HCT116 (cell line): ENCODE measurements at regions not wholly inside any gene's neighbourhood (a gene's known extent, or its start where the extent isn't known, plus 50 kb on each side); places are given as distances from the start of the nearest gene placed in this dataset.

Experiments used
- ATAC-seq: fragments of 200-7000 bp; cut with Tn5 transposase; 2 replicates; pipeline ENCODE4 v1.9.1; 2020; ENCODE audit warnings: mild to moderate bottlenecking, moderate library complexity
- BruUV-seq: library from RNA; stranded (reverse); fragments of 400-500 nt; replicated peaks from 2 replicates; lab custom pipeline; 2021; lab: Mats Ljungman, UMichigan
- CTCF ChIA-PET: fragments of 300-600 bp; sonication (Branson Sonifier 250); formaldehyde crosslinking; loops from one replicate; lab custom pipeline; 2021; ENCODE audit warnings: antibody characterized with exemption; lab: Charles Lee
- POLR2A ChIA-PET: fragments of 300-600, 350-600 bp; sonication (Branson Sonifier 250); formaldehyde crosslinking; loops from one replicate; lab custom pipeline; 2021; ENCODE audit warnings: antibody characterized with exemption; lab: Charles Lee
- RAD21 ChIA-PET, 2 experiments: fragments of 300-600 bp; sonication (Branson Sonifier 250); formaldehyde crosslinking; loops; one replicate each; lab custom pipeline; 2023; ENCODE audit warnings: low total read pairs in 2 of 2; ENCODE audit not compliant: uncharacterized antibody in 2 of 2, unreplicated experiment in 2 of 2, low non-redundant PET in 1 of 2; lab: Charles Lee
- DNase-seq: peaks from one replicate; pipeline ENCODE4 v3.0.0-alpha.2; 2010; ENCODE audit warnings: low read depth, low spot score
- H2AFZ ChIP-seq: fragments of 200-600 bp; shearing (Covaris generic), sonication (generic); 2 replicates; pipeline ENCODE4 v1.6.1; 2017; ENCODE audit warnings: low read depth, mixed run types, mixed read lengths, antibody characterized with exemption, low read length; ENCODE audit not compliant: poor library complexity, severe bottlenecking
- H3K27ac ChIP-seq: 2 replicates; pipeline ENCODE4 v1.5.1; 2012; ENCODE audit warnings: low read depth, low read length
- H3K27me3 ChIP-seq: fragments of 200-600 bp; sonication (generic); 2 replicates; pipeline ENCODE4 v1.6.1; 2016; ENCODE audit warnings: mixed run types, low read length, mixed read lengths; ENCODE audit not compliant: insufficient read depth
- H3K36me3 ChIP-seq, 2 experiments: fragments of 200-500 bp in 1 of 2; fragments of 200-600 bp in 1 of 2; sonication (Bioruptor generic) in 1 of 2; sonication (generic) in 1 of 2; 2 replicates each; pipeline versions ENCODE4 v1.5.1 to v1.6.1; 2014 to 2016; ENCODE audit warnings: low read length in 2 of 2, inconsistent platforms in 1 of 2, mixed read lengths in 1 of 2, mixed run types in 1 of 2; ENCODE audit not compliant: insufficient read depth in 2 of 2, control insufficient read depth in 1 of 2
- H3K4me1 ChIP-seq, 2 experiments: fragments of 200-600 bp in 1 of 2; sonication (generic) in 1 of 2; 2 replicates each; pipeline versions ENCODE4 v1.5.1 to v1.6.1; 2012 to 2017; ENCODE audit warnings: low read length in 2 of 2, inconsistent platforms in 1 of 2, mild to moderate bottlenecking in 1 of 2, mixed read lengths in 1 of 2, mixed run types in 1 of 2, moderate library complexity in 1 of 2; ENCODE audit not compliant: insufficient read depth in 2 of 2, control insufficient read depth in 1 of 2
- H3K4me2 ChIP-seq: fragments of 200-600 bp; sonication (generic); 2 replicates; pipeline ENCODE4 v1.6.1; 2017; ENCODE audit warnings: mixed run types, low read length, mixed read lengths
- H3K4me3 ChIP-seq, 2 experiments: fragments of 200-600 bp in 1 of 2; sonication (generic) in 1 of 2; replicated peaks in 1 of 2; 2 replicates each; pipeline ENCODE4 v1.5.1; 2011 to 2016; ENCODE audit warnings: low read length in 2 of 2, control low read depth in 1 of 2, low read depth in 1 of 2, mild to moderate bottlenecking in 1 of 2, mixed read lengths in 1 of 2, mixed run types in 1 of 2
- H3K79me2 ChIP-seq: fragments of 200-600 bp; sonication (generic); 2 replicates; pipeline ENCODE4 v1.6.1; 2017; ENCODE audit warnings: mild to moderate bottlenecking, mixed run types, low read length, moderate library complexity, mixed read lengths; ENCODE audit not compliant: insufficient read depth
- H3K9ac ChIP-seq: fragments of 200-600 bp; sonication (generic); 2 replicates; pipeline ENCODE4 v1.6.1; 2016; ENCODE audit warnings: low read length, mixed read lengths
- H3K9me2 ChIP-seq: fragments of 200-600 bp; sonication (generic), shearing (Covaris generic); 2 replicates; pipeline ENCODE4 v1.6.1; 2017; ENCODE audit warnings: mixed run types, mild to moderate bottlenecking, moderate library complexity; ENCODE audit not compliant: insufficient read depth
- H3K9me3 ChIP-seq, 2 experiments: fragments of 200-500 bp in 1 of 2; fragments of 200-600 bp in 1 of 2; sonication (Bioruptor generic) in 1 of 2; sonication (generic) in 1 of 2; 2 replicates each; pipeline ENCODE4 v1.6.1; 2014 to 2017; ENCODE audit warnings: low read length in 2 of 2, mixed read lengths in 2 of 2, inconsistent platforms in 1 of 2, low read depth in 1 of 2, mild to moderate bottlenecking in 1 of 2, mixed run types in 1 of 2, moderate library complexity in 1 of 2; ENCODE audit not compliant: control insufficient read depth in 1 of 2, insufficient read depth in 1 of 2
- H4K20me1 ChIP-seq: fragments of 200-600 bp; sonication (generic), shearing (Covaris generic); 2 replicates; pipeline ENCODE4 v1.6.1; 2017; ENCODE audit warnings: mixed run types, mild to moderate bottlenecking, moderate library complexity; ENCODE audit not compliant: insufficient read depth
- CEBPB ChIP-seq: IDR thresholded peaks from 2 replicates; pipeline ENCODE4 v1.6.1; 2012; ENCODE audit warnings: low read depth
- EGR1 ChIP-seq: IDR thresholded peaks from 2 replicates; pipeline ENCODE4 v1.6.1; 2012; ENCODE audit warnings: low read depth
- EZH2phosphoT487 ChIP-seq: fragments of 200-600 bp; IDR thresholded peaks from 2 replicates; pipeline ENCODE4 v1.6.1; 2018; ENCODE audit warnings: antibody characterized with exemption, borderline replicate concordance
- FOSL1 ChIP-seq: IDR thresholded peaks from 2 replicates; pipeline ENCODE4 v1.6.1; 2012; ENCODE audit warnings: low read depth
- POLR2A ChIP-seq: IDR thresholded peaks from 2 replicates; pipeline ENCODE4 v1.7.0; 2011; ENCODE audit warnings: borderline replicate concordance; ENCODE audit not compliant: insufficient read depth, insufficient read length; ENCODE audit errors: extremely low read depth
- RAD21 ChIP-seq: IDR thresholded peaks from 2 replicates; pipeline ENCODE4 v1.6.1; 2012; ENCODE audit warnings: low read depth, mild to moderate bottlenecking
- SRF ChIP-seq: IDR thresholded peaks from 2 replicates; pipeline ENCODE4 v1.6.1; 2012; ENCODE audit warnings: low read depth
- YY1 ChIP-seq: IDR thresholded peaks from 2 replicates; pipeline ENCODE4 v1.6.1; 2011; ENCODE audit warnings: low read length, low read depth, moderate library complexity, mild to moderate bottlenecking; ENCODE audit not compliant: insufficient replicate concordance; ENCODE audit errors: extremely low read depth
- ZNF274 ChIP-seq: fragments of 200-500 bp; sonication (Bioruptor generic); IDR thresholded peaks from 2 replicates; pipeline ENCODE4 v1.6.1; 2014; ENCODE audit warnings: mild to moderate bottlenecking, low read depth, low read length, inconsistent platforms
- intact Hi-C: fragments of 100-400 bp; cut with micrococcal nuclease; formaldehyde crosslinking; loops from 2 replicates; pipeline ENCODE4 v1.10.0; 2022
- TF ChIP-seq, protein P1 (sequence below), 3 experiments: fragments of 200-600 bp in 1 of 3; sonication (generic) in 1 of 3; IDR thresholded peaks in 2 of 3; conservative IDR thresholded peaks in 1 of 3; 2 replicates each; pipeline ENCODE4 v1.5.1; 2012 to 2017; ENCODE audit warnings: low read depth in 2 of 3, low read length in 2 of 3, antibody characterized with exemption in 1 of 3, borderline replicate concordance in 1 of 3, control low read depth in 1 of 3, mild to moderate bottlenecking in 1 of 3, mixed read lengths in 1 of 3, mixed run types in 1 of 3, moderate library complexity in 1 of 3; ENCODE audit not compliant: insufficient read depth in 1 of 3
- TF ChIP-seq, protein P2 (sequence below): IDR thresholded peaks from 2 replicates; pipeline ENCODE4 v1.6.1; 2012

DNA sequence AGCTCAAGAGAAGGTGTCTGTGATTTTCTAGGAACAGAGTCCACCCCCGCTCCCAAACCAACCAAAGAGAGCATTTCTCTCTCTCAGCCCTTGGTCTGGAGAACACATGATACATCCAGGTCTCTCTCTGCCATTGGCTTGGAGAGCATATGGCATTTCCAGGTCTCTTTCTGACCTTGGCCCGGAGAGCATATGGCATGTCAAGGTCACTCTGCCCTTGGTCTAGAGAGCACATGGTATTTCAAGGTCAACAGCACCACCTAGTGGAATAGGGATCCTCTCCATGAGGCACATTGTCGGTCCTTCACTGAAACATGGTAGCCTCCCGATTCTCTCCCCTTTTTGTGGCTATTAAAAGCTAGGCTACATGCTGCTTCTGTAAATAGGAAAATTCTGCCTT, 437.7 kb upstream of the OLFM3 start:
- Histone ChIP-seq H3K4me2 (no peak overlapping the region), H2AFZ (no peak overlapping the region), H3K9ac (no peak overlapping the region), H3K27me3 (no peaks in the 10 kb centered on the region), H3K4me3 (no peak overlapping the region)
- intact Hi-C loops = loop anchor here (5.0 to 10.0 kb wide), 2 partner anchors 612 to 910 kb away; no protein-coding TSS in a partner anchor
- RAD21 ChIA-PET = no interaction called here
- POLR2A ChIA-PET = no interaction called here
- CTCF ChIA-PET = interaction anchor here (0.6 to 0.9 kb wide), 3 partner anchors 781 to 1027 kb away, joined by 3 read pairs; no protein-coding TSS in a partner anchor
- TF ChIP-seq ZNF274 = no peak
- no peak for TF ChIP-seq CEBPB
- no peak for TF ChIP-seq EZH2phosphoT487
- TF ChIP-seq, protein P1, sequence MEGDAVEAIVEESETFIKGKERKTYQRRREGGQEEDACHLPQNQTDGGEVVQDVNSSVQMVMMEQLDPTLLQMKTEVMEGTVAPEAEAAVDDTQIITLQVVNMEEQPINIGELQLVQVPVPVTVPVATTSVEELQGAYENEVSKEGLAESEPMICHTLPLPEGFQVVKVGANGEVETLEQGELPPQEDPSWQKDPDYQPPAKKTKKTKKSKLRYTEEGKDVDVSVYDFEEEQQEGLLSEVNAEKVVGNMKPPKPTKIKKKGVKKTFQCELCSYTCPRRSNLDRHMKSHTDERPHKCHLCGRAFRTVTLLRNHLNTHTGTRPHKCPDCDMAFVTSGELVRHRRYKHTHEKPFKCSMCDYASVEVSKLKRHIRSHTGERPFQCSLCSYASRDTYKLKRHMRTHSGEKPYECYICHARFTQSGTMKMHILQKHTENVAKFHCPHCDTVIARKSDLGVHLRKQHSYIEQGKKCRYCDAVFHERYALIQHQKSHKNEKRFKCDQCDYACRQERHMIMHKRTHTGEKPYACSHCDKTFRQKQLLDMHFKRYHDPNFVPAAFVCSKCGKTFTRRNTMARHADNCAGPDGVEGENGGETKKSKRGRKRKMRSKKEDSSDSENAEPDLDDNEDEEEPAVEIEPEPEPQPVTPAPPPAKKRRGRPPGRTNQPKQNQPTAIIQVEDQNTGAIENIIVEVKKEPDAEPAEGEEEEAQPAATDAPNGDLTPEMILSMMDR (IDR thresholded peaks at IDR 0.05 in 2 of 3, conservative IDR thresholded peaks at IDR 0.05 in 1 of 3; ENCODE audit: borderline replicate concordance in 1 of 3, insufficient read depth in 1 of 3, low read depth in 2 of 3, low read length in 2 of 3) = peak; percentile 10 to 56 (median 41); a peak in 4 of 6 replicates
- TF ChIP-seq RAD21 = peak; percentile 53
- TF ChIP-seq, all 23 proteins: peak for 2
- Histone ChIP-seq H3K4me1 (no peaks in the 10 kb centered on the region), H3K27ac (no peak overlapping the region), H3K9me3 (no peaks in the 10 kb centered on the region), H3K36me3 (no peaks in the 10 kb centered on the region), H3K9me2 (no peaks in the 10 kb centered on the region), H4K20me1 (no peaks in the 10 kb centered on the region), H3K79me2 (no peaks in the 10 kb centered on the region)
- BruUV-seq = no TSS peak
- peak; percentile 42; the same call in 1 of the 2 replicates for ATAC-seq
- DNase-seq = peak; percentile 10

DNA sequence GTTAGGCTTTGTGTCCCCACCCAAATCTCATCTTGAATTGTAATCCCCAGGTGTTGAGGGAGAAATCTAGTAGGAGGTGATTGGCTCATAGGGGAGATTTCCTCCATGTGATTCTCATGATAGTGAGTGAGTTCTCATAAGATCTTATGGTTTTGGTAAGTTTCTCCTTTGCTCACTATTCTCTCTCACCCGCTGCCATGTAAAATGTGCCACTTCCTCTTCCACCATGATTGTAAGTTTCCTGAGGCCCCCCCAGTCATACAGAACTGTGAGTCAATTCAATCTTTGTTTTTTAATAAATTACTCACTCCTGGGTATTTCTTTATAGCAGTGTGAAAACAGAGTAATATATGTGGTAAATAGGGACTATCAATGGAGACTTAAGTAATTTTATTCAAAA, 434.5 kb upstream of the OLFM3 start:
- H4K20me1 ChIP-seq = no peaks in the 10 kb centered on the region
- no TSS peak for BruUV-seq
- ChIA-PET RAD21 (no interaction called here), CTCF (no interaction called here), POLR2A (no interaction called here)
- no peak for DNase-seq
- no peaks in the 10 kb centered on the region for H3K27me3 ChIP-seq
- no peak overlapping the region for H3K4me2 ChIP-seq
- no peak overlapping the region for H3K27ac ChIP-seq
- no peaks in the 10 kb centered on the region for H3K36me3 ChIP-seq
- no peaks in the 10 kb centered on the region for H3K9me3 ChIP-seq
- no peaks in the 10 kb centered on the region for H3K79me2 ChIP-seq
- H3K4me3 ChIP-seq = no peak overlapping the region
- TF ChIP-seq YY1 = no peak
- no peak for TF ChIP-seq SRF
- TF ChIP-seq POLR2A = no peak
- TF ChIP-seq, protein P2, sequence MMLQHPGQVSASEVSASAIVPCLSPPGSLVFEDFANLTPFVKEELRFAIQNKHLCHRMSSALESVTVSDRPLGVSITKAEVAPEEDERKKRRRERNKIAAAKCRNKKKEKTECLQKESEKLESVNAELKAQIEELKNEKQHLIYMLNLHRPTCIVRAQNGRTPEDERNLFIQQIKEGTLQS = no peak
- no peak for TF ChIP-seq EGR1
- TF ChIP-seq ZNF274 = no peak
- no peak for TF ChIP-seq FOSL1
- TF ChIP-seq, all 23 proteins: peak for 0
- no peaks in the 10 kb centered on the region for H3K9me2 ChIP-seq
- no peak overlapping the region for H2AFZ ChIP-seq
- no peaks in the 10 kb centered on the region for H3K4me1 ChIP-seq
- no peak for ATAC-seq
- intact Hi-C loops = loop anchor here (5.0 to 10.0 kb wide), 2 partner anchors 609 to 906 kb away; no protein-coding TSS in a partner anchor
- H3K9ac ChIP-seq = no peak overlapping the region
